Peyer's patch (tissue), 4 donors: ENCODE measurements at regions not wholly inside any gene's neighbourhood (a gene's known extent, or its start where the extent isn't known, plus 50 kb on each side); places are given as distances from the start of the nearest gene placed in this dataset.

Source experiments
- DNase-seq, 3 donors: peaks; one replicate each; pipeline ENCODE4 v3.0.0-alpha.2; 2017 to 2019
- H3K27ac ChIP-seq, 4 donors: fragments of 200-600 bp; sonication (generic); one replicate each; pipeline ENCODE4 v1.5.1; 2016 to 2019
- H3K27me3 ChIP-seq, 2 donors: fragments of 200-600 bp; sonication (generic); one replicate each; pipeline ENCODE4 v1.5.1; 2019
- H3K36me3 ChIP-seq, 3 donors: fragments of 200-600 bp; sonication (generic); one replicate each; pipeline ENCODE4 v1.5.1; 2016 to 2019
- H3K4me1 ChIP-seq, 4 donors: fragments of 200-600 bp; sonication (generic); one replicate each; pipeline ENCODE4 v1.5.1; 2016 to 2019
- H3K4me3 ChIP-seq, 4 donors: fragments of 200-600 bp; sonication (generic); 1 replicate in 3 of 4; 2 replicates in 1 of 4; pipeline ENCODE4 v1.5.1; 2016 to 2019; ENCODE audit warnings: mild to moderate bottlenecking in 1 of 4
- H3K9me3 ChIP-seq, 4 donors: fragments of 200-600 bp; sonication (generic); one replicate each; pipeline ENCODE4 v1.5.1; 2016 to 2019; ENCODE audit warnings: mild to moderate bottlenecking in 1 of 4
- POLR2A ChIP-seq, 2 donors: fragments of 450-650 bp; IDR thresholded peaks; one replicate each; pipeline ENCODE4 v1.5.1; 2017; ENCODE audit warnings: antibody characterized with exemption in 2 of 2, mild to moderate bottlenecking in 2 of 2, moderate library complexity in 2 of 2
- TF ChIP-seq, protein P1 (sequence below), 6 experiments: fragments of 450-650 bp in 4 of 6; fragments of 200-600 bp in 2 of 6; sonication (generic) in 1 of 6; IDR thresholded peaks; one replicate each; pipeline ENCODE4 v1.5.1; 2017 to 2019; ENCODE audit warnings: antibody characterized with exemption in 6 of 6, mild to moderate bottlenecking in 3 of 6, moderate library complexity in 1 of 6

- Histone ChIP-seq H3K27ac (no peak overlapping the region), H3K4me1 (no peaks in the 10 kb centered on the region), H3K9me3 (no peaks in the 10 kb centered on the region), H3K36me3 (no peaks in the 10 kb centered on the region), H3K4me3 (no peak overlapping the region), H3K27me3 (no peaks in the 10 kb centered on the region)
- no peak for TF ChIP-seq POLR2A (IDR thresholded peaks at IDR 0.05)
- TF ChIP-seq, protein P1, sequence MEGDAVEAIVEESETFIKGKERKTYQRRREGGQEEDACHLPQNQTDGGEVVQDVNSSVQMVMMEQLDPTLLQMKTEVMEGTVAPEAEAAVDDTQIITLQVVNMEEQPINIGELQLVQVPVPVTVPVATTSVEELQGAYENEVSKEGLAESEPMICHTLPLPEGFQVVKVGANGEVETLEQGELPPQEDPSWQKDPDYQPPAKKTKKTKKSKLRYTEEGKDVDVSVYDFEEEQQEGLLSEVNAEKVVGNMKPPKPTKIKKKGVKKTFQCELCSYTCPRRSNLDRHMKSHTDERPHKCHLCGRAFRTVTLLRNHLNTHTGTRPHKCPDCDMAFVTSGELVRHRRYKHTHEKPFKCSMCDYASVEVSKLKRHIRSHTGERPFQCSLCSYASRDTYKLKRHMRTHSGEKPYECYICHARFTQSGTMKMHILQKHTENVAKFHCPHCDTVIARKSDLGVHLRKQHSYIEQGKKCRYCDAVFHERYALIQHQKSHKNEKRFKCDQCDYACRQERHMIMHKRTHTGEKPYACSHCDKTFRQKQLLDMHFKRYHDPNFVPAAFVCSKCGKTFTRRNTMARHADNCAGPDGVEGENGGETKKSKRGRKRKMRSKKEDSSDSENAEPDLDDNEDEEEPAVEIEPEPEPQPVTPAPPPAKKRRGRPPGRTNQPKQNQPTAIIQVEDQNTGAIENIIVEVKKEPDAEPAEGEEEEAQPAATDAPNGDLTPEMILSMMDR (IDR thresholded peaks at IDR 0.05) = no peak
- DNase-seq = no peak
These were observed 159.6 kb downstream of the SLC16A9 start for GRCh38 chr10:59550061-59550460.

GRCh38 chr10:59538623-59539022 lies 171.0 kb downstream of the SLC16A9 start:
- peak overlapping the region in 2 of 4 donors; percentile 10 to 20 for H3K27ac ChIP-seq
- no peaks in the 10 kb centered on the region for H3K36me3 ChIP-seq
- DNase-seq = no peak
- H3K9me3 ChIP-seq = no peaks in the 10 kb centered on the region
- no peak overlapping the region for H3K4me3 ChIP-seq
- TF ChIP-seq, protein P1 (IDR thresholded peaks at IDR 0.05) = no peak
- TF ChIP-seq POLR2A (IDR thresholded peaks at IDR 0.05) = no peak
- no peaks in the 10 kb centered on the region for H3K27me3 ChIP-seq
- no peaks in the 10 kb centered on the region for H3K4me1 ChIP-seq

DNA sequence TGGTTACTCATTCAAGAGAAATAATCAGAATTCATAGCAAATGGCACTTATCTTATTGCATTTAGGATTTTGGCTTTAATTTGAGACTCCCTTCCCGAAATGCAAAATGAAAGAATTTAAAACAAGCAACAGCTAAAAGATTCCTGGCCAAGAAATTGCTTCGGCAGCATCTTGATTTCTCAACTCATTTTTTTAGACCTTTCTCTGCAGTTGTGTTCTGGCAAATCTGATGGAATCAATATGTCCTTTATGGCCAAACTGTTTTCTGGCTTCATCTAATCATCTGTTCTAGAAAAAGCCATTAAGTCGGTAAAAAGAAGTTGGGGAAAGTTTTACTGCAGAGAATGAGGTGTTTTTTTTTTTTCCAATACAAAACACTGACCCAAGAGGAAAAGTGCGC lies 172.1 kb downstream of the SLC16A9 start:
- DNase-seq = no peak
- TF ChIP-seq, protein P1 (IDR thresholded peaks at IDR 0.05) = no peak
- TF ChIP-seq POLR2A (IDR thresholded peaks at IDR 0.05) = no peak

DNA sequence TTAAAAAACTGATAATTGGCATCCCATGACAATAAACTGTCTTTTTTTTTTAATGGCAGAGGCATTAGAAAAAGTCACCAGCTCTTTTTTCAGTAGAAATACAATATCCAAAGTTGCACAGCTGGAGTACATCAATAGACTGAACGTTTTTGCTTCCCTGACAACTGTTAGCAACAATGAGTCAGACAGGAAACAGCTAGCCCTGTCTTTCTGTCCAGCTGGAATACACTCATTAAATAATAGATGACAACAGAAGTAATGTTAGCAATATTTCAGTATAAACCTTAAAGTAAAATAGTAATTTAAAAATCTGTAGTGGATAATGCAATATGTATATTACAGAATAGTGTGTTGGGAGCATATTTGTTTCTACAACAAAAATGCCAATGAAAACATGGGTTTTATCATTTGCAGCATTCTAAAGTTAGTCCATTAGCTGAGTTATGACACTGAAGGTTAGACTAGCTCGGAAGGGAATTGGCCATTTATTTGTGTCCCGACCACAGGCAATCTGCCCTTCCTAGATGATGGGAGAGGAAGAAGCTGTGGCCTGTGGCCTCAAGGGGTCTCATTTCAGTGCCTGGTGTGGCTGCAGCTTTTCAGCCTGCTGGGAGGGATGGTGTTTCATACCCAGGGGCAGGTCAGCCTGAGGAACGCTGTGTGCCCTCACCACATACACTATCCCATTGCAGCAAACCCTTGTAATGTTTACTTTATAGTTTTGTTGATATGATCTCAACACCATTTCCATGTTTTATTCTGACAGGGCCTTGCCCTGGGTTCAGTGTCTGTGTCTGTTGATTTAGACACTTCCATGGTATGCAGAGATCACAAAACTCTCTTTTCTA lies 173.3 kb downstream of the SLC16A9 start:
- no peaks in the 10 kb centered on the region for H3K4me1 ChIP-seq
- H3K27ac ChIP-seq = peak overlapping the region; percentile 31 to 76 (median 56)
- H3K36me3 ChIP-seq = no peaks in the 10 kb centered on the region
- DNase-seq = peak in 1 of 3 donors; percentile 42
- no peak overlapping the region for H3K4me3 ChIP-seq
- TF ChIP-seq, protein P1 (IDR thresholded peaks at IDR 0.05) = no peak
- TF ChIP-seq POLR2A (IDR thresholded peaks at IDR 0.05) = no peak
- H3K9me3 ChIP-seq = no peaks in the 10 kb centered on the region
- H3K27me3 ChIP-seq = no peaks in the 10 kb centered on the region

More for the DNA sequence above, 172.1 kb downstream of the SLC16A9 start:
- no peaks in the 10 kb centered on the region for H3K27me3 ChIP-seq
- H3K4me1 ChIP-seq = no peaks in the 10 kb centered on the region
- H3K36me3 ChIP-seq = no peaks in the 10 kb centered on the region
- no peaks in the 10 kb centered on the region for H3K9me3 ChIP-seq
- H3K27ac ChIP-seq = peak overlapping the region in 3 of 4 donors; percentile 11 to 74 (median 16)
- H3K4me3 ChIP-seq = no peak overlapping the region

DNA sequence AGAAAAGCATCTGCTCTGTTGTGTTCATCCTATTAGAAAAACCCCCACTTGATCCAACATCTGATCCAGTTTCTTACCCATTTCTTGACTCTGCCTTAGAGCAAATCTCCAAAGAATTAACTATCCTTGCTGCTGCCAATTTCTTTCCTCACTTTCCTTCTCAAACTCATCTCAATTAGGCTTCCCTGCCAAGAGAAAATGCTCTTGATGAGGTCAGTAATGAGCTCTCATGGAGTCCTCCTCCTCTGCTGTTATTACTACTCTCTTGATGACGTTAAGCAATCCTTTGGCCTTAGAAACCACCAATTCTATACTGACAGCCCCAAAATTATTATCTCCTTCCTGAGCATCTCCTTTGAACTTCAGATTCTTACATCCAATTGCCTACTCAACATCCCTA lies 162.0 kb upstream of the FAM13C start:
- H3K4me3 ChIP-seq = no peak overlapping the region
- peaks cover 0 to 4% (median 0%) of the 10 kb centered on the region in 4 donors for H3K9me3 ChIP-seq
- no peak overlapping the region for H3K27ac ChIP-seq
- DNase-seq = no peak
- no peaks in the 10 kb centered on the region for H3K27me3 ChIP-seq
- H3K4me1 ChIP-seq = no peaks in the 10 kb centered on the region
- TF ChIP-seq, protein P1 (IDR thresholded peaks at IDR 0.05) = no peak
- no peak for TF ChIP-seq POLR2A (IDR thresholded peaks at IDR 0.05)
- no peaks in the 10 kb centered on the region for H3K36me3 ChIP-seq
